ENCODE measurements at regions not wholly inside any gene's neighbourhood (a gene's known extent, or its start where the extent isn't known, plus 50 kb on each side); places are given as distances from the start of the nearest gene placed in this dataset.

GRCh38 chr5:173450188-173450587 lies 122.0 kb upstream of the STC2 start:
- no peak overlapping the region for H3K27ac ChIP-seq (ENCODE audit: low read length)
- ATAC-seq: no peak
- no peaks in the 10 kb centered on the region for H3K36me3 ChIP-seq (ENCODE audit: control insufficient read depth, insufficient read depth, low read length)
- no peaks in the 10 kb centered on the region for H3K9me3 Mint-ChIP-seq
- H3K9me3 ChIP-seq (ENCODE audit: control insufficient read depth, insufficient read depth, low read length): no peaks in the 10 kb centered on the region
- H3K4me3 Mint-ChIP-seq: no peak overlapping the region
- no peaks in the 10 kb centered on the region for H3K4me1 Mint-ChIP-seq
- no peaks in the 10 kb centered on the region for H3K36me3 Mint-ChIP-seq
- H3K4me1 ChIP-seq (ENCODE audit: control insufficient read depth, insufficient read depth, low read length): no peaks in the 10 kb centered on the region
- no peak for DNase-seq
- intact Hi-C loops (cut with micrococcal nuclease): no loop called here
- peaks cover 0 to 14% of the 10 kb centered on the region in 2 donors for H3K27me3 Mint-ChIP-seq (ENCODE audit: low read depth in 2 of 2)
- no peak overlapping the region for H3K27ac Mint-ChIP-seq
- H3K4me3 ChIP-seq (ENCODE audit: low read length): no peak overlapping the region
- 84% methylated on average over 6 of the region's 7 CpGs for WGBS (ENCODE audit: insufficient coverage)
- no peaks in the 10 kb centered on the region for H3K27me3 ChIP-seq (ENCODE audit: control insufficient read depth, insufficient read depth, low read length)
- TF ChIP-seq, protein P1, sequence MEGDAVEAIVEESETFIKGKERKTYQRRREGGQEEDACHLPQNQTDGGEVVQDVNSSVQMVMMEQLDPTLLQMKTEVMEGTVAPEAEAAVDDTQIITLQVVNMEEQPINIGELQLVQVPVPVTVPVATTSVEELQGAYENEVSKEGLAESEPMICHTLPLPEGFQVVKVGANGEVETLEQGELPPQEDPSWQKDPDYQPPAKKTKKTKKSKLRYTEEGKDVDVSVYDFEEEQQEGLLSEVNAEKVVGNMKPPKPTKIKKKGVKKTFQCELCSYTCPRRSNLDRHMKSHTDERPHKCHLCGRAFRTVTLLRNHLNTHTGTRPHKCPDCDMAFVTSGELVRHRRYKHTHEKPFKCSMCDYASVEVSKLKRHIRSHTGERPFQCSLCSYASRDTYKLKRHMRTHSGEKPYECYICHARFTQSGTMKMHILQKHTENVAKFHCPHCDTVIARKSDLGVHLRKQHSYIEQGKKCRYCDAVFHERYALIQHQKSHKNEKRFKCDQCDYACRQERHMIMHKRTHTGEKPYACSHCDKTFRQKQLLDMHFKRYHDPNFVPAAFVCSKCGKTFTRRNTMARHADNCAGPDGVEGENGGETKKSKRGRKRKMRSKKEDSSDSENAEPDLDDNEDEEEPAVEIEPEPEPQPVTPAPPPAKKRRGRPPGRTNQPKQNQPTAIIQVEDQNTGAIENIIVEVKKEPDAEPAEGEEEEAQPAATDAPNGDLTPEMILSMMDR (IDR thresholded peaks at IDR 0.05): no peak

DNA sequence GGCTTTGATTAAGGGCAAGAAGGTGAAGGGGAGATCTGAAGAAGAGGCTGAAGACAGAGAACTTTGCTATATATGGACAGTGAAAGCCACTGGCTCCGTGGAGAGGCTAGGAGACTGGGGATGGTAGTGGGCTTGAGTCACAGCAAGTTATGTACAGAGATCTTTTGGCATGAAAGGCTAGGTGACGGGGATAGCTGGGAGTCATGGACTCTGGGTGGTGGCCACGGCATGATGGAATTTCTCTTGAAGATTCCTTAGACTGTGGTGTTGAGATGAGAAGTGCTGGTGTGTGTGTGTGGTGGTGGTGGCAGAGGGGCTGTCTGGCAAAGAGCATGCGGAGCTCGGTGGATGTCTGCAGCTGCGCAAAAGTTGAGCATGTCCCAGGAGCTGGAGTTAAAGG lies 120.6 kb upstream of the STC2 start:
- DNase-seq (no peak), ATAC-seq (no peak)
- H3K4me1 Mint-ChIP-seq: no peaks in the 10 kb centered on the region
- no peak overlapping the region for H3K27ac Mint-ChIP-seq
- 91% methylated on average over 6 of the region's 6 CpGs for WGBS (ENCODE audit: insufficient coverage)
- H3K27me3 Mint-ChIP-seq (ENCODE audit: low read depth in 2 of 2): peaks cover 0 to 5% of the 10 kb centered on the region in 2 donors
- Histone ChIP-seq H3K27ac (ENCODE audit: low read length) (no peak overlapping the region), H3K36me3 (ENCODE audit: control insufficient read depth, insufficient read depth, low read length) (no peaks in the 10 kb centered on the region), H3K9me3 (ENCODE audit: control insufficient read depth, insufficient read depth, low read length) (no peaks in the 10 kb centered on the region), H3K4me1 (ENCODE audit: control insufficient read depth, insufficient read depth, low read length) (no peaks in the 10 kb centered on the region), H3K4me3 (ENCODE audit: low read length) (no peak overlapping the region), H3K27me3 (ENCODE audit: control insufficient read depth, insufficient read depth, low read length) (no peaks in the 10 kb centered on the region)
- TF ChIP-seq, protein P1 (IDR thresholded peaks at IDR 0.05): no peak
- no peaks in the 10 kb centered on the region for H3K9me3 Mint-ChIP-seq
- H3K36me3 Mint-ChIP-seq: no peaks in the 10 kb centered on the region
- intact Hi-C loops (cut with micrococcal nuclease): no loop called here
- H3K4me3 Mint-ChIP-seq: no peak overlapping the region

- Mint-ChIP-seq H3K36me3 (no peaks in the 10 kb centered on the region), H3K4me1 (no peaks in the 10 kb centered on the region), H3K9me3 (no peaks in the 10 kb centered on the region), H3K27ac (no peak overlapping the region), H3K27me3 (ENCODE audit: low read depth in 2 of 2) (peaks cover 4 to 6% of the 10 kb centered on the region in 2 donors), H3K4me3 (no peak overlapping the region)
- no peaks in the 10 kb centered on the region for H3K9me3 ChIP-seq (ENCODE audit: control insufficient read depth, insufficient read depth, low read length)
- TF ChIP-seq, protein P1 (IDR thresholded peaks at IDR 0.05): no peak
- no peaks in the 10 kb centered on the region for H3K36me3 ChIP-seq (ENCODE audit: control insufficient read depth, insufficient read depth, low read length)
- no peaks in the 10 kb centered on the region for H3K27me3 ChIP-seq (ENCODE audit: control insufficient read depth, insufficient read depth, low read length)
- no peak overlapping the region for H3K27ac ChIP-seq (ENCODE audit: low read length)
- no peak overlapping the region for H3K4me3 ChIP-seq (ENCODE audit: low read length)
- ATAC-seq (no peak), DNase-seq (no peak)
- no peaks in the 10 kb centered on the region for H3K4me1 ChIP-seq (ENCODE audit: control insufficient read depth, insufficient read depth, low read length)
- WGBS (ENCODE audit: insufficient coverage): 72% methylated on average over 4 of the region's 4 CpGs
- intact Hi-C loops (cut with micrococcal nuclease): no loop called here
Observed at GRCh38 chr5:173443971-173444370, 115.8 kb upstream of the STC2 start.

- Mint-ChIP-seq H3K36me3 (no peaks in the 10 kb centered on the region), H3K4me1 (no peaks in the 10 kb centered on the region), H3K9me3 (no peaks in the 10 kb centered on the region), H3K4me3 (no peak overlapping the region), H3K27me3 (ENCODE audit: low read depth in 2 of 2) (peaks cover 6 to 8% of the 10 kb centered on the region in 2 donors), H3K27ac (no peak overlapping the region)
- no peaks in the 10 kb centered on the region for H3K4me1 ChIP-seq (ENCODE audit: control insufficient read depth, insufficient read depth, low read length)
- H3K4me3 ChIP-seq (ENCODE audit: low read length): no peak overlapping the region
- H3K27me3 ChIP-seq (ENCODE audit: control insufficient read depth, insufficient read depth, low read length): no peaks in the 10 kb centered on the region
- no peak for ATAC-seq
- TF ChIP-seq, protein P1 (IDR thresholded peaks at IDR 0.05): no peak
- 81% methylated on average over 4 of the region's 4 CpGs for WGBS (ENCODE audit: insufficient coverage)
- DNase-seq: no peak
- no peaks in the 10 kb centered on the region for H3K9me3 ChIP-seq (ENCODE audit: control insufficient read depth, insufficient read depth, low read length)
- intact Hi-C loops (cut with micrococcal nuclease): no loop called here
- H3K36me3 ChIP-seq (ENCODE audit: control insufficient read depth, insufficient read depth, low read length): no peaks in the 10 kb centered on the region
- H3K27ac ChIP-seq (ENCODE audit: low read length): no peak overlapping the region
Observed at GRCh38 chr5:173441053-173441628, 112.9 kb upstream of the STC2 start.
